ENCODE measurements at regions not wholly inside any gene's neighbourhood (a gene's known extent, or its start where the extent isn't known, plus 50 kb on each side); places are given as distances from the start of the nearest gene placed in this dataset.

DNA sequence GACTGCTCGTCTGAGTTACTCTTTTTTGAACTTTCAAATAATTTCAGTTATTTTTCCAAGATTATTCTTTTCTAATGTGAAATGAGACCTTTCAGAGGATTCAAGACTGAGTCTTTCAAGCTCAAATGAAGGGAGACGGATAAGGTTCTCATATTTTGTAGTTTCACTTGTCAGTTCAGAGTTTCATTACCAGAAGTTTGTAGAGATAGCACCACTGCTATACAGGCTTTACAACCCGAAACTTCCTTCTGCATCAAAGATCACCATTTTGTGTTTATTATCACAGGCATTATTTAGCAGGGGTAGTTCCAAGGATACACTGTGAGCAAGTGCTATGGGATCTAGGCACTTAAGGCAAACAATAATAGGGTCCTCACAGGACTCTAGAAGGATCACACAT, 74.7 kb upstream of the EPHA7 start:
- TF ChIP-seq POLR2AphosphoS5 (IDR thresholded peaks at IDR 0.05; ENCODE audit: low read depth, low read length): no peak
- TF ChIP-seq, protein P1, sequence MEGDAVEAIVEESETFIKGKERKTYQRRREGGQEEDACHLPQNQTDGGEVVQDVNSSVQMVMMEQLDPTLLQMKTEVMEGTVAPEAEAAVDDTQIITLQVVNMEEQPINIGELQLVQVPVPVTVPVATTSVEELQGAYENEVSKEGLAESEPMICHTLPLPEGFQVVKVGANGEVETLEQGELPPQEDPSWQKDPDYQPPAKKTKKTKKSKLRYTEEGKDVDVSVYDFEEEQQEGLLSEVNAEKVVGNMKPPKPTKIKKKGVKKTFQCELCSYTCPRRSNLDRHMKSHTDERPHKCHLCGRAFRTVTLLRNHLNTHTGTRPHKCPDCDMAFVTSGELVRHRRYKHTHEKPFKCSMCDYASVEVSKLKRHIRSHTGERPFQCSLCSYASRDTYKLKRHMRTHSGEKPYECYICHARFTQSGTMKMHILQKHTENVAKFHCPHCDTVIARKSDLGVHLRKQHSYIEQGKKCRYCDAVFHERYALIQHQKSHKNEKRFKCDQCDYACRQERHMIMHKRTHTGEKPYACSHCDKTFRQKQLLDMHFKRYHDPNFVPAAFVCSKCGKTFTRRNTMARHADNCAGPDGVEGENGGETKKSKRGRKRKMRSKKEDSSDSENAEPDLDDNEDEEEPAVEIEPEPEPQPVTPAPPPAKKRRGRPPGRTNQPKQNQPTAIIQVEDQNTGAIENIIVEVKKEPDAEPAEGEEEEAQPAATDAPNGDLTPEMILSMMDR (IDR thresholded peaks at IDR 0.05): no peak
